H1 (cell line): ENCODE measurements at regions not wholly inside any gene's neighbourhood (a gene's known extent, or its start where the extent isn't known, plus 50 kb on each side); places are given as distances from the start of the nearest gene placed in this dataset.

Experiments
- ASH2L ChIP-seq: fragments of 200-600, 300-600 bp; sonication (generic); IDR thresholded peaks from one replicate; pipeline ENCODE4 v1.7.1; 2017; ENCODE audit warnings: low read length
- EZH2 ChIP-seq: fragments of 200-600 bp; sonication (generic); IDR thresholded peaks from 2 replicates; pipeline ENCODE4 v1.7.1; 2012; ENCODE audit warnings: low read depth, mild to moderate bottlenecking, moderate library complexity, low read length, inconsistent platforms; ENCODE audit not compliant: severe bottlenecking
- RAD21 ChIP-seq, 2 experiments: IDR thresholded peaks in 1 of 2; conservative IDR thresholded peaks in 1 of 2; 2 replicates each; pipeline ENCODE4 v1.6.1; 2011; ENCODE audit warnings: low read depth in 2 of 2, low read length in 2 of 2, improper control_type of control experiment in 1 of 2, inconsistent platforms in 1 of 2, mild to moderate bottlenecking in 1 of 2, moderate library complexity in 1 of 2
- SIN3A ChIP-seq, 2 experiments: IDR thresholded peaks in 1 of 2; conservative IDR thresholded peaks in 1 of 2; 2 replicates each; pipeline ENCODE4 v1.6.1; 2011 to 2012; ENCODE audit warnings: low read length in 2 of 2, improper control_type of control experiment in 1 of 2, low read depth in 1 of 2, mild to moderate bottlenecking in 1 of 2

DNA sequence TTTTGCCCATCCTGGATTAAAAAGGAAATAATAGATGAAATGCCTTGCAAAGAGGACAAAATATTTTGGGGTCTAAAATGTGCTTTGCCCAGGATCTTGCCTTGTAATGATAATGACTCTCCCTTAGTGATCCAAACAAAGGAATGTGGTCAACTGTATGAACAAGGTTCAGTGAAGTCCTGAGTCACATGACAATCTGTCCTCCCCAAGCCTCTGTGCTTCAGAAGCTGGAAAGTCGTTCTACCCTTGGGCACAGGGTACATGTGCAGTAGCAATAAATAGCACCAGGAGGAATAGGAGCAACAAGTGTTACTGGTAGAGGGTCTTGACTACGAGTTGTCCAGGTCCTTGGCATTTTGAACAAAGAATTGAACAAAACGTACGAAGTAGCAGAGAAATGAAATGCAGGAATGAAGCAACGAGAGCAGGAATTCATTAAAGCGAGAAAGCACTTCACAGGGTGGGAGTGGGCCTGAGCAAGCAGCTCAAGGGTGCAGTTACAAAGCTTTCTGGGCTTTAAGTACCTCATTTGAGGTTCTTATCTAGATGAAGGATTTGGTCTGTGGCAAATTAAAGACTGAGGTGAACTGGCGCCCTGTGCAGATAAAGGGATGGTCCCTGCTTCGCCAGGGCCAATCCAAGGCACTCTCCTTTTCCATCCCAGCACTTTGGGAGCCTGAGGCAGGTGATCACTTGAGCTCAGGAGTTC, 65.8 kb downstream of the RESF1 start (continued):
- TF ChIP-seq EZH2 = no peak
- TF ChIP-seq RAD21 (IDR thresholded peaks at IDR 0.05 in 1 of 2, conservative IDR thresholded peaks at IDR 0.05 in 1 of 2; ENCODE audit: low read depth in 2 of 2, low read length in 2 of 2) = no peak
- TF ChIP-seq ASH2L = no peak
- no peak for TF ChIP-seq SIN3A (conservative IDR thresholded peaks at IDR 0.05 in 1 of 2, IDR thresholded peaks at IDR 0.05 in 1 of 2; ENCODE audit: low read depth in 1 of 2, low read length in 2 of 2)
